ENCODE measurements at regions not wholly inside any gene's neighbourhood (a gene's known extent, or its start where the extent isn't known, plus 50 kb on each side); places are given as distances from the start of the nearest gene placed in this dataset.

DNA sequence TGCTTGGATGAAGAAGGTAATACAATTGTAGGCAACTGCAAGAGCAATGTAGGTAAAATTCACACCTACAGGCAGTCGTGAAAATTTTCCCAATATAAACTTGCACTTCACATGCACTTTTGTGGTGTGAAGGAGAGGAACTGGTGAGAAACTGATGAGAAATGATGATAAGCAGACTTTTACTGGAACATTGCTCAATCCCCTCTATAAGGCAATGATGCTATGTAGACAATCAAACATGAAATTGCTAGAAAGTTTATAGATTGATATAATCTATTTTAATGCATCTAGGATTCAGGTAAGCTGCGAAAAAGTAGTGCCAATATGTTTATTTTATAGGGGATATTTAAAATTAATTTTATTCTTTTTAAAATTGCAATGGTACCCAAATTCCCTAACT lies 802.2 kb downstream of the KCNT2 start:
- DNase-seq (ENCODE audit: low read depth): no peak
- TF ChIP-seq, protein P1, sequence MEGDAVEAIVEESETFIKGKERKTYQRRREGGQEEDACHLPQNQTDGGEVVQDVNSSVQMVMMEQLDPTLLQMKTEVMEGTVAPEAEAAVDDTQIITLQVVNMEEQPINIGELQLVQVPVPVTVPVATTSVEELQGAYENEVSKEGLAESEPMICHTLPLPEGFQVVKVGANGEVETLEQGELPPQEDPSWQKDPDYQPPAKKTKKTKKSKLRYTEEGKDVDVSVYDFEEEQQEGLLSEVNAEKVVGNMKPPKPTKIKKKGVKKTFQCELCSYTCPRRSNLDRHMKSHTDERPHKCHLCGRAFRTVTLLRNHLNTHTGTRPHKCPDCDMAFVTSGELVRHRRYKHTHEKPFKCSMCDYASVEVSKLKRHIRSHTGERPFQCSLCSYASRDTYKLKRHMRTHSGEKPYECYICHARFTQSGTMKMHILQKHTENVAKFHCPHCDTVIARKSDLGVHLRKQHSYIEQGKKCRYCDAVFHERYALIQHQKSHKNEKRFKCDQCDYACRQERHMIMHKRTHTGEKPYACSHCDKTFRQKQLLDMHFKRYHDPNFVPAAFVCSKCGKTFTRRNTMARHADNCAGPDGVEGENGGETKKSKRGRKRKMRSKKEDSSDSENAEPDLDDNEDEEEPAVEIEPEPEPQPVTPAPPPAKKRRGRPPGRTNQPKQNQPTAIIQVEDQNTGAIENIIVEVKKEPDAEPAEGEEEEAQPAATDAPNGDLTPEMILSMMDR (conservative IDR thresholded peaks at IDR 0.05; ENCODE audit: control insufficient read depth, insufficient read depth, low read depth, low read length): no peak
- H3K4me3 ChIP-seq (ENCODE audit: control insufficient read depth, low read depth, low read length): no peak overlapping the region

DNA sequence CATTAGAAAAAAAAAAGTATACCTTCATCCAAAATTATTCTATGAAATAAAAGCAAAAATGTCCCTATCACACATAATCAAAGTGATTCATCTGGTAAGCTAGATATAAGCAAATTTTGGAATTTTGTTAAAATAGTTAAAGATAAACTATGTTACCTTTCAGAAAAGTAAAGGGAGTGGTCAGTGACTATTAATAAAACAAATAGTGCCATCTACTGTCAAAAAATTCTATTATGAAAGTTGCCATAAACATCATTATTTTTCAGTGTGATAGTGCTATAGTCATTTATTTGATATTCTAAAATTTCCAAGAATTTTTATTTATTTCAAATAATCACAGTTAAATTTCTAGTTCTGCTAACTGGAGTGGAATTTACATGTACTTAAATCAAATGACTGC lies 803.7 kb downstream of the KCNT2 start:
- TF ChIP-seq, protein P1 (conservative IDR thresholded peaks at IDR 0.05; ENCODE audit: control insufficient read depth, insufficient read depth, low read depth, low read length): no peak
- no peak for DNase-seq (ENCODE audit: low read depth)
- no peak overlapping the region for H3K4me3 ChIP-seq (ENCODE audit: control insufficient read depth, low read depth, low read length)

GRCh38 chr1:195799016-195799415 lies 809.2 kb downstream of the KCNT2 start:
- H3K4me3 ChIP-seq (ENCODE audit: control insufficient read depth, low read depth, low read length): no peak overlapping the region
- TF ChIP-seq, protein P1 (conservative IDR thresholded peaks at IDR 0.05; ENCODE audit: control insufficient read depth, insufficient read depth, low read depth, low read length): no peak
- DNase-seq (ENCODE audit: low read depth): no peak

DNA sequence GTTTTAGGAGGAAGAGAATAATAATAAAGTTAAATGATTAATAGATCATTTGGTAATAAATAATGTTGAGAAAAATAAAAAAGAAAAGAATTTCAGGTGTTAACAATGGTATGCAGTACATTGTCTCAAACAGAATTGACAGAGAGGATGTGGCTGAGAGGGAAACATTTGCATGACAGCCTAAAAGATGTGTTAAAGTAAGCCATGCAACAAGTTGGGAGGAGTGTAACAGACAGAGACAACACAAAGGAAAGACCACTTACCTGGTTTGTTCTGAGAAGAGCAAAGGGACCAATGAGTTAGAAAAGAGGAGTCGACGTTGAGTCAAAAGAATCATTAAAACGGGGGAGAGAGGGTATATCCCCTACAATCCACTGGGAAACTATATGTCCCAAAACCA lies 814.0 kb downstream of the KCNT2 start:
- H3K4me3 ChIP-seq (ENCODE audit: control insufficient read depth, low read depth, low read length): no peak overlapping the region
- no peak for DNase-seq (ENCODE audit: low read depth)
- TF ChIP-seq, protein P1 (conservative IDR thresholded peaks at IDR 0.05; ENCODE audit: control insufficient read depth, insufficient read depth, low read depth, low read length): no peak

DNA sequence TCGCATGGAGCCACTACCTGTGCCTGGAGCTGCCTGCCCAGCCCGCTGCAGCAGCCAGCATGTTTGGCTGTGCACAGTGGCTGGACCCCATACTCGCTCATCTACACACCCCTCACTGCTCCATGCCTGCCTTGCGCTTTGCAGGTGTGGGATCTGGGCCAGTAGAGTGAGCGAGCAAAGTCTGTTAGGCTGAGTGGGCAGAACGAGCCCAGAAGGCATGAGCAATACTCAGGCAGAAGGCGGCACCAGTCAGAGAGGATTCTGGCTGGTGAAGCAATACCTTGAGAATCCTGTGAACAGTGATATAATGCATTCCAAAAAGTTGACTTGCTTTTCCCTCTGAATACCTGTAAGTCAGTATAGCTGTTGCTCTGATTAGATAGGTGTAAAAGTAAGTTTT lies 816.4 kb downstream of the KCNT2 start:
- no peak overlapping the region for H3K4me3 ChIP-seq (ENCODE audit: control insufficient read depth, low read depth, low read length)
- TF ChIP-seq, protein P1 (conservative IDR thresholded peaks at IDR 0.05; ENCODE audit: control insufficient read depth, insufficient read depth, low read depth, low read length): no peak
- DNase-seq (ENCODE audit: low read depth): no peak

DNA sequence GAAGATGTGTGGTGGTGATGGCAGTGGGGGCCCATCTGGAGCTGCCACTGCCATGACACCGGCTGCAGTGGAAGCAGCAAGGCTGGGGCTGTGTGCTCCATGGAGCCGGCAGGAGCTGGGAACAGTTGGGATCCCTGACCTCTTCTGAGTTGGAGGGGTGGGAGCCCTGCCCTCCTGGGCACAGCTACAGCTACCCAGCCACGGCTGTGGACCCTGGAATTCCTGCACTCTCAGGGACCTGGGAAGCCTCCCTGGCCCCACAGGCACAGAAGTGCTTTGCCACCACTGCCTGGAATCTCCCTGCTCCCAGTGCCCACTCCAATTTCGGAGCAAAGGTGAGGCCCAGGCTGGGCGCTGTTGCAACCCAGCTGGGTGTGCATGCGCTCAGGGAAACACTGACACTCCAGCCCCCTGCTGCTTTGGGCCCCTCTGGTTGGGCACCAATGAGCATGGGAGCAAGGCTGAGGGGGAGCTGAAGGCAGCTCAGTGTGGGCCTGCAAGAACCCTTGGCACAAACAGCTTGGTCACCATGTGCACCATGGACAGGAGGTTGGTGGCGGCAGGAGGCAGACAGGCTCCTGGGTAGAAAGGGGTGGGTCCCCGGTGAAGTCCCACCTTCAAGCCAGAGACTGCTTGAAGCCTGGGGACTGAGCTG lies 817.6 kb downstream of the KCNT2 start:
- no peak for DNase-seq (ENCODE audit: low read depth)
- no peak overlapping the region for H3K4me3 ChIP-seq (ENCODE audit: control insufficient read depth, low read depth, low read length)

More for the DNA sequence above, 817.6 kb downstream of the KCNT2 start:
- TF ChIP-seq, protein P1 (conservative IDR thresholded peaks at IDR 0.05; ENCODE audit: control insufficient read depth, insufficient read depth, low read depth, low read length): no peak
